ENCODE measurements at regions not wholly inside any gene's neighbourhood (a gene's known extent, or its start where the extent isn't known, plus 50 kb on each side); places are given as distances from the start of the nearest gene placed in this dataset.
A peak's percentile ranks its signal among the peaks of the same experiment; 100 is the strongest.

- no peak for DNase-seq
These were observed 163.5 kb upstream of the LMO4 start for GRCh38 chr1:87165177-87165576.

GRCh38 chr1:87167157-87167789, 161.4 kb upstream of the LMO4 start:
- DNase-seq, result no peak

GRCh38 chr1:87167848-87168525, 160.7 kb upstream of the LMO4 start:
- DNase-seq, result no peak

GRCh38 chr1:87169263-87169910, 159.3 kb upstream of the LMO4 start:
- DNase-seq, result no peak

- DNase-seq, result peak in 1 of 2 donors; percentile 50
These were observed 158.5 kb upstream of the LMO4 start for GRCh38 chr1:87170157-87170556.

- DNase-seq, result no peak
These were observed 157.6 kb upstream of the LMO4 start for GRCh38 chr1:87170931-87171598.

- no peak for DNase-seq
These were observed 155.4 kb upstream of the LMO4 start for GRCh38 chr1:87173231-87173630.

GRCh38 chr1:87174724-87175245, 153.9 kb upstream of the LMO4 start:
- no peak for DNase-seq

- peak; percentile 14 to 22 for DNase-seq
These were observed 152.6 kb upstream of the LMO4 start for GRCh38 chr1:87176087-87176486.

GRCh38 chr1:87176514-87176913, 152.2 kb upstream of the LMO4 start:
- no peak for DNase-seq

GRCh38 chr1:87178441-87178840, 150.2 kb upstream of the LMO4 start:
- no peak for DNase-seq

- DNase-seq, result peak in 1 of 2 donors; percentile 23
These were observed 149.4 kb upstream of the LMO4 start for GRCh38 chr1:87179076-87179810.

- DNase-seq, result peak; percentile 78 to 82
These were observed 148.7 kb upstream of the LMO4 start for GRCh38 chr1:87179851-87180519.

GRCh38 chr1:87180682-87181081, 148.0 kb upstream of the LMO4 start:
- no peak for DNase-seq

- no peak for DNase-seq
These were observed 146.1 kb upstream of the LMO4 start for GRCh38 chr1:87182611-87183010.

- no peak for DNase-seq
These were observed 143.6 kb upstream of the LMO4 start for GRCh38 chr1:87185077-87185476.

- peak; percentile 27 to 41 for DNase-seq
These were observed 142.3 kb upstream of the LMO4 start for GRCh38 chr1:87186346-87186745.

GRCh38 chr1:87188640-87189039, 140.0 kb upstream of the LMO4 start:
- no peak for DNase-seq

GRCh38 chr1:87190402-87190801, 138.3 kb upstream of the LMO4 start:
- no peak for DNase-seq

- no peak for DNase-seq
These were observed 137.0 kb upstream of the LMO4 start for GRCh38 chr1:87191646-87192045.

GRCh38 chr1:87194271-87194774, 134.4 kb upstream of the LMO4 start:
- no peak for DNase-seq

- DNase-seq, result no peak
These were observed 133.8 kb upstream of the LMO4 start for GRCh38 chr1:87194856-87195255.

All from inflammatory macrophage (primary cell).